PC-3 (cell line): ENCODE measurements at regions not wholly inside any gene's neighbourhood (a gene's known extent, or its start where the extent isn't known, plus 50 kb on each side); places are given as distances from the start of the nearest gene placed in this dataset.

Source experiments
- ATAC-seq: fragments of 200-7000 bp; cut with Tn5 transposase; 2 replicates; pipeline ENCODE4 v1.9.1; 2020; ENCODE audit warnings: mild to moderate bottlenecking, moderate library complexity
- BruUV-seq: library from RNA; stranded (reverse); fragments of 400-500 nt; replicated peaks from 2 replicates; lab custom pipeline; 2021; lab: Mats Ljungman, UMichigan
- CTCF ChIA-PET: fragments of 300-600 bp; sonication (Branson Sonifier 250); formaldehyde crosslinking; loops from one replicate; lab custom pipeline; 2022; ENCODE audit warnings: antibody characterized with exemption; lab: Charles Lee
- POLR2A ChIA-PET: fragments of 300-600 bp; sonication (Branson Sonifier 250); formaldehyde crosslinking; loops from one replicate; lab custom pipeline; 2022; ENCODE audit warnings: antibody characterized with exemption; ENCODE audit not compliant: unreplicated experiment; lab: Charles Lee
- DNase-seq: peaks from one replicate; pipeline ENCODE4 v3.0.0-alpha.2; 2015
- H2AFZ ChIP-seq: fragments of 300-600 bp; sonication (generic); 2 replicates; pipeline ENCODE4 v1.6.0; 2016; ENCODE audit warnings: antibody characterized with exemption, low read length
- H3F3A ChIP-seq: fragments of 300-600 bp; sonication (generic); one replicate; pipeline ENCODE4 v1.6.0; 2017; ENCODE audit warnings: antibody characterized with exemption, low read length, control low read depth, mild to moderate bottlenecking; ENCODE audit not compliant: unreplicated experiment
- H3K27ac ChIP-seq: fragments of 300-600 bp; sonication (generic); 2 replicates; pipeline ENCODE4 v1.5.1; 2016; ENCODE audit warnings: mild to moderate bottlenecking, low read length
- H3K27me3 ChIP-seq: fragments of 300-600 bp; sonication (generic); 2 replicates; pipeline ENCODE4 v1.6.1; 2016; ENCODE audit warnings: low read length, mixed read lengths
- H3K36me3 ChIP-seq: fragments of 300-600 bp; sonication (generic); 2 replicates; pipeline ENCODE4 v1.6.1; 2016; ENCODE audit warnings: low read depth, mixed run types, low read length, mixed read lengths
- H3K4me1 ChIP-seq: fragments of 300-600 bp; sonication (generic); 2 replicates; pipeline ENCODE4 v1.5.1; 2016; ENCODE audit warnings: low read length; ENCODE audit not compliant: insufficient read depth
- H3K4me2 ChIP-seq: fragments of 300-600 bp; sonication (generic); 2 replicates; pipeline ENCODE4 v1.6.0; 2016; ENCODE audit warnings: low read length
- H3K4me3 ChIP-seq: fragments of 300-600 bp; sonication (generic); 2 replicates; pipeline ENCODE4 v1.5.1; 2016; ENCODE audit warnings: mild to moderate bottlenecking, low read length, mixed read lengths
- H3K79me2 ChIP-seq: fragments of 300-600 bp; sonication (generic); 2 replicates; pipeline ENCODE4 v1.6.1; 2017; ENCODE audit warnings: low read length, mixed read lengths
- H3K9ac ChIP-seq: fragments of 300-600 bp; sonication (generic); 2 replicates; pipeline ENCODE4 v1.6.0; 2016; ENCODE audit warnings: mild to moderate bottlenecking, low read length
- H3K9me2 ChIP-seq: fragments of 300-600 bp; sonication (generic); replicated peaks from 2 replicates; pipeline ENCODE4 v1.6.1; 2016; ENCODE audit warnings: mixed run types, low read length, mixed read lengths
- H3K9me3 ChIP-seq: fragments of 300-600 bp; sonication (generic); 2 replicates; pipeline ENCODE4 v1.6.1; 2016; ENCODE audit warnings: low read length, mixed read lengths
- H4K20me1 ChIP-seq: fragments of 300-600 bp; sonication (generic); 2 replicates; pipeline ENCODE4 v1.6.1; 2016; ENCODE audit warnings: low read length, mixed read lengths
- CTCF ChIP-seq: fragments of 300-600 bp; sonication (generic); conservative IDR thresholded peaks from 2 replicates; pipeline ENCODE4 v1.5.1; 2017; ENCODE audit warnings: antibody characterized with exemption, low read depth, mild to moderate bottlenecking, low read length
- EZH2 ChIP-seq: fragments of 300-600 bp; sonication (generic); IDR thresholded peaks from one replicate; pipeline ENCODE4 v1.6.1; 2017; ENCODE audit warnings: antibody characterized with exemption, mild to moderate bottlenecking, low read length; ENCODE audit not compliant: unreplicated experiment
- EZH2phosphoT487 ChIP-seq: fragments of 300-600 bp; sonication (generic); IDR thresholded peaks from 2 replicates; pipeline ENCODE4 v1.6.1; 2018; ENCODE audit warnings: mild to moderate bottlenecking, antibody characterized with exemption, low read length, borderline replicate concordance
- intact Hi-C: fragments of 100-400 bp; cut with micrococcal nuclease; formaldehyde crosslinking; loops from 2 replicates; pipeline ENCODE4 v1.9.0; 2023

- no peaks in the 10 kb centered on the region for H4K20me1 ChIP-seq
- ChIA-PET CTCF (no interaction called here), POLR2A (no interaction called here)
- intact Hi-C loops = no loop called here
- DNase-seq (no peak), ATAC-seq (no peak)
- no peak overlapping the region for H2AFZ ChIP-seq
- H3K79me2 ChIP-seq = no peaks in the 10 kb centered on the region
- H3K9me2 ChIP-seq = no peaks in the 10 kb centered on the region
- H3K9ac ChIP-seq = no peak overlapping the region
- TF ChIP-seq CTCF (no peak), EZH2phosphoT487 (no peak), EZH2 (no peak)
- BruUV-seq = no TSS peak
- peaks cover 3% of the 10 kb centered on the region; the same call in 1 of the 2 replicates for H3K27me3 ChIP-seq
- no peak overlapping the region for H3K27ac ChIP-seq
- no peak overlapping the region for H3K4me2 ChIP-seq
- H3K4me1 ChIP-seq = no peaks in the 10 kb centered on the region
- H3K9me3 ChIP-seq = no peaks in the 10 kb centered on the region
- no peaks in the 10 kb centered on the region for H3F3A ChIP-seq
- no peaks in the 10 kb centered on the region for H3K36me3 ChIP-seq
- no peak overlapping the region for H3K4me3 ChIP-seq
Observed at GRCh38 chr1:39087435-39087834, 61.3 kb downstream of the NDUFS5 start.

- no peak overlapping the region for H3K27ac ChIP-seq
Observed at GRCh38 chr1:39088658-39089057, 62.5 kb downstream of the NDUFS5 start.

More at GRCh38 chr1:39088658-39089057, 62.5 kb downstream of the NDUFS5 start:
- Histone ChIP-seq H3K36me3 (no peaks in the 10 kb centered on the region), H3K9me2 (no peaks in the 10 kb centered on the region), H3K4me3 (no peak overlapping the region), H3K4me2 (no peak overlapping the region), H3K27me3 (no peaks in the 10 kb centered on the region), H3F3A (no peaks in the 10 kb centered on the region), H3K9ac (no peak overlapping the region), H3K4me1 (no peaks in the 10 kb centered on the region), H3K9me3 (no peaks in the 10 kb centered on the region), H2AFZ (no peak overlapping the region), H3K79me2 (no peaks in the 10 kb centered on the region), H4K20me1 (no peaks in the 10 kb centered on the region)
- ChIA-PET POLR2A (no interaction called here), CTCF (no interaction called here)
- no peak for DNase-seq
- no TSS peak for BruUV-seq
- intact Hi-C loops = no loop called here
- ATAC-seq = no peak; the same call in 1 of the 2 replicates
- TF ChIP-seq EZH2phosphoT487 (no peak), CTCF (peak; percentile 38; the same call in 1 of the 2 replicates), EZH2 (no peak)
